HG03045 (cell line): ENCODE measurements at regions not wholly inside any gene's neighbourhood (a gene's known extent, or its start where the extent isn't known, plus 50 kb on each side); places are given as distances from the start of the nearest gene placed in this dataset.
"Not testable (repeated sequence)": the region's sequence is repeated elsewhere in the genome, so short reads cannot be mapped to it uniquely, and the experiment has no call there.

Experiments
- ATAC-seq: cut with Tn5 transposase; IDR thresholded peaks from one replicate; pipeline ENCODE4 v1.9.1; 2021; ENCODE audit warnings: mild to moderate bottlenecking, moderate library complexity; ENCODE audit not compliant: unreplicated experiment

- no peak for ATAC-seq
Observed at GRCh38 chr5:108696951-108697715, 50.6 kb upstream of the FER start.

- no peak for ATAC-seq
Observed at GRCh38 chr5:108696407-108696806, 51.3 kb upstream of the FER start.

GRCh38 chr5:108688485-108688884 is 59.2 kb upstream of the FER start:
- ATAC-seq: no peak

GRCh38 chr5:108687595-108688200 is 60.0 kb upstream of the FER start:
- ATAC-seq: no peak

GRCh38 chr5:108686676-108687075 is 61.0 kb upstream of the FER start:
- ATAC-seq: no peak

- ATAC-seq: not testable (repeated sequence)
Observed at GRCh38 chr5:108685448-108686216, 62.1 kb upstream of the FER start.

- peak; percentile 94 for ATAC-seq
Observed at GRCh38 chr5:108681079-108681921, 66.4 kb upstream of the FER start.

- ATAC-seq: no peak
Observed at GRCh38 chr5:108678091-108678490, 69.6 kb upstream of the FER start.

GRCh38 chr5:108675736-108676135 is 72.0 kb upstream of the FER start:
- no peak for ATAC-seq

- ATAC-seq: no peak
Observed at GRCh38 chr5:108672639-108673038, 75.1 kb upstream of the FER start.

GRCh38 chr5:108670591-108671289 is 77.0 kb upstream of the FER start:
- no peak for ATAC-seq

- no peak for ATAC-seq
Observed at GRCh38 chr5:108669462-108669861, 78.2 kb upstream of the FER start.

- ATAC-seq: no peak
Observed at GRCh38 chr5:108661590-108662219, 86.0 kb upstream of the FER start.

GRCh38 chr5:108661024-108661423 is 86.7 kb upstream of the FER start:
- no peak for ATAC-seq

GRCh38 chr5:108660291-108660690 is 87.4 kb upstream of the FER start:
- no peak for ATAC-seq

GRCh38 chr5:108659531-108659930 is 88.2 kb upstream of the FER start:
- ATAC-seq: no peak

- no peak for ATAC-seq
Observed at GRCh38 chr5:108655750-108656450, 91.8 kb upstream of the FER start.

- ATAC-seq: no peak
Observed at GRCh38 chr5:108654051-108654450, 93.6 kb upstream of the FER start.

- ATAC-seq: no peak
Observed at GRCh38 chr5:108653201-108653600, 94.5 kb upstream of the FER start.
